Amygdala (tissue), 56 donors: ENCODE measurements at regions not wholly inside any gene's neighbourhood (a gene's known extent, or its start where the extent isn't known, plus 50 kb on each side); places are given as distances from the start of the nearest gene placed in this dataset.
"Not testable (repeated sequence)": the region's sequence is repeated elsewhere in the genome, so short reads cannot be mapped to it uniquely, and the experiment has no call there.

Source experiments
- DNase-seq, 56 donors: peaks; one replicate each; lab custom pipeline; 2025; lab: John Stamatoyannopoulos, UW

- no peak for DNase-seq
Observed at GRCh38 chr2:189306525-189306924, 127.0 kb upstream of the COL5A2 start.

DNA sequence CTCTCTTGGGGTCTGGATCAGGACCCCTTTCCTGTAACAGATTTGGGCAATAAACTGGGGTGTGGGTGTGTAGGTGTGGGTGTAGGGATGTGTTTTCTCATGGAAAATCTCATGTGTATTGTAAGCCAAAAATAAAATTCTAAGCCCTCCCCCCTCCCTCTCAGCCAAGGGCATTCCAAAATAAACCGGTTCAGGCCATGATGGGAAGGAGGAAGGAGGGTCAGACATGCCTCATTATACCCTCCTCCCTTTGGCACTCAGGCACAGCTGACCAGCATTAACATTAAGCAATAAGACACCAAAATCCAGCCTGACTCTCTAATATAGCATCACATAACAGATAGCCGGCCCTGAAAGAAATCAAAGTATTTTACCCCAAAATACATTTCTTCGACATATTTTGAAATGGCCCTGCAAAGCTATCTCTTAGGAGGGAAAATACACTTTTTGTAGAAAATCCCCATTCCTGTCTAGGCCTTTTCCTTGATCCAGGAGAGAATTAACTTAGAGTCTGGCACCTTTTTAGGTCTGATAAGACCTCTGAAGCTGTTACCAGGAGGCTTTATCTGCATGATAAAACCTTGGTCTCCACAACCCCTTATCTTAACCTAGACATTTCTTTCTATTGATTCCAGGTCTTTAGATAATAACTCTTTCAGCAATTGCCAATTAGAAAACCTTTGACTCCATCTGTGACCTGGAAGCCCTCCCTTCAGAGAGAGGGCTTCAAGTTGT is 128.7 kb upstream of the COL5A2 start:
- no peak for DNase-seq

DNA sequence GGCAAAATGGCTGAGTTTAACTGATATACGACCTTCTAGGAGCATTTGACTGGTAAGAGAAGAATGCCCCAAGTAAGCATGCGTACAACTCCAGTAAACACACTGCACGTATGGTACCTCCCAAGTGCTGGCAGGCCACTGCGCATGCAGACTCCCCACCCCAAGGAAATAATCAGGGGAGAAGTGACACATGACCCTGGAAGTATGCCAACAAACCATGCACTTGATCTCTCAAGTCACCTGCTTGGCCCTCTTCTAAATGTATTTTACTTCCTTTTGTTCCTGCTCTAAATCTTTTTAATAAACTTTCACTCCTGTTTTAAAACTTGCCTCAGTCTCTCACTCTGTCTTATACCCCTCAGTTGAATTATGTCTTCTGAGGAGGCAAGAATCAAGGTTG is 129.8 kb upstream of the COL5A2 start:
- no peak for DNase-seq

DNA sequence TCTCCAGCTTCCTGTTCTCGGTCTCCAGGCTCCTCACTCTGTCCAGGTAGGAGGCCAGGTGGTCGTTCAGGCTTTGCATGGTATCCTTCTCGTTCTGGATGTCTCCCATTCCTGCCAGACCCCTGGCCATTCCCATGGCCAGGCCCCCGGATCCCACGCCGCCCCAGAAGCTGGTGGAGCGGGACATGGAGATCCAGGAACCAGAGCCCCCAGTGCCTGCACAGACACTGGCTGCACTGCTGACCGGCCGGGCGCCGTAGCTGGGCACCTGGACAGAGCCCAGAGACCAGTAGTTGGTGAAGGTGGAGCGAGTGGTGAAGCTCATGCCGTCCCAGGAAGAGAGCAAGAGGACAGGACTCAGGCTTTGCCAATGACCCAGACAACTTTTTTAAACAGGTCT is 129.1 kb upstream of the WDR75 start:
- DNase-seq = no peak

- DNase-seq = no peak
Observed at GRCh38 chr2:189312643-189313042, 128.6 kb upstream of the WDR75 start.

GRCh38 chr2:189318761-189319160 is 122.5 kb upstream of the WDR75 start:
- no peak for DNase-seq

DNA sequence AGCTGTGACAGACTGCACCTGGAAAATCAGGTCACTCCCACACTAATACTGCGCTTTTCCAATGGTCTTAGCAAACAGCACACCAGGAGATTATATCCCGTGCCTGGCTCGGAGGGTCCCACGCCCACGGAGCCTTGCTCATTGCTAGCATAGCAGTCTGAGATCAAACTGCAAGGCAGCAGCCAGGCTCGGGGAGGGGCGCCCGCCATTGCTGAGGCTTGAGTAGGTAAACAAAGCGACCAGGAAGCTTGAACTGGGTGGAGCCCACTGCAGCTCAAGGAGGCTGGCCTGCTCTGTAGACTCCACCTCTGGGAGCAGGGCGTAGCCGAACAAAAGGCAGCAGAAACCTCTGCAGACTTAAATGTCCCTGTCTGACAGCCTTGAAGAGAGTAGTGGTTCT is 121.8 kb upstream of the WDR75 start:
- DNase-seq = not testable (repeated sequence)

DNA sequence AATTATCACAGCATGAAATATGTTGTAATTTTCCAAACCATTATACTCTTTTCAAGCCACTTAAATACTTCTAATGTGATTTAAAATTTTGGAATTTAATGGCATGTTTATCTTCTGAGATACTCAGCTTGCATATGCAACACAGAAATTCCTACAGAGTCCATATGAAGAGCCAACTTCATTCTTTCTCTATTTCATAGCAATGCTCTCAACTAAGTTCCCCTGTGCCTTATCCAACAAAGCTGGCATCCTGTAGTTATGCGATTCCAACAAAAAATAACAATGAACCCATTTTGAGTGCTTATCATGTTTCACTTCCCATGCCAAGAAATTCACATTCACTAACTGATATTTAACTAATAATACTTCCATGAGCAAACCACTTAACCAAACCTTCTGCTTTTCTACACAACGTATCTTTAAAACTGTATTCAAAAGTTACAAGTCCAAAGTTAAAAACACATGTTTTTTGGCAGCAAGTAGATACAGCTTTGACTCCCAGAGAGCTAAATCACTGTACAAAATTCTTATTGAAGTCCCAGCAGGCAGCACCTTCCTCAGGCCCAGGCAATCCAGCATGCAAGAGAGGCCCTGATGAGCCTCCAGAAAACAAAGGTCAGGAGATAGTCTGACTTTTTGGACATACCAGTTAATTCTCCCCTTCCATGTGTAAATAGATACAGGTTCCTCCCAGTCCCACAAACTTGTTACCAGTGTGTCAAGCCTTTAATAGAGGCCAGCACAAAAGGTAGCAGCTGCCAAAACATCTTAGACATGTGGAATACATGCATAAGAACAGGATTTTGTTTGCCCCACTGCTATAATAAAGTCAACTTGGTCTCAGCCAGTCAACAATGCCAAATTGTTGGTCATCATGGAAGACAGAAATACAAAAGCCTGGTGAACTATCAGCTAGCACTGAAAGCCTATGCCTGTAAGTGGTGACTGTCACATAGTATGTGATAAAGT is 113.1 kb upstream of the WDR75 start:
- no peak for DNase-seq

DNA sequence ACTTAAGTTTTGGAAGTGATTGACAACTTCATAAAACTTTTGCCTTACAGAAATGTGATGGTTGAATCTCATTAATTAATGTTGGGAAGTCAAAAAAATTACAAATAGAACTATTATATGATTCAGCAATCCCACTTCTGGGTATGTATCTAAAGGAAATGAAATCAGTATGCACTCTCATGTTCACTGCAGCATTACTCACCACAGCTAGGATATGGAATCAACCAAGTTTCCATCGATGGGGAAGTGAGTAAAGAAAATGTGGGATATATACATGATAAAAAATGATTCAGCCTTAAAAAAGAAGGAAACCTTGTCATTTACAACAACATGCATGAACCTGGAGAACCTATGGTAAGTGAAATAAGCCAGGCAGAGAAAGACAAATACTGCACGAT is 112.4 kb upstream of the WDR75 start:
- no peak for DNase-seq

DNA sequence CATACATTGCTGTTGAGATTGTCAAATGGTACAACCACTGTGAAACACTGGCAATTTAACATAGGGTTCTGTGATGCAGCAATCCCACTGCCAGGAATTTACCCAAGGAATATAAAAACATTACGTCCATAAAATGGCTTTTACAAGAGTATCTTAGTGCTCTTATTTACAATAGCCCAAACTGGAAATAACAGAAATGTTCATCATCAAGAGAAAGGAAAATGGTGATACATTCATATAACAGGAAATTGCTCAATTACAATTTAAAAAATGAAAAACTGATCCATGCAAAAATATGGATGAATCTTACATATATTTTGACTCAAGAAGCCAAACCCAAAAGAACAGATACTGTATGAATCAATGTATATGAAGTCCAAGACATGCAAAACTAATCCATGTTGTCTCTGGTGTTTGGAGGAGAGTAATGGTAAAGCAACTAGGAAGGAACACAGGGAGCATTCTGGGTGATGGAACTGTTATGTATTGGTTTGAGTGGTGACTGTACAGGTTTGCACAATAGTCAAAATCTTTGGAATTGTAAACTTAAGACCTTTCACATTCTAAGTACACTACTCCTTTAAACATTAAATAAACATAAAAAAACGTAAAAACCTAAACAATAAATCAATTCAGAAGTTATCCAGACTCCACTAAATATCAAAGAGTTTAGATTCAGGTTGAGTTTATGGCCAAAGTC is 104.8 kb upstream of the WDR75 start:
- DNase-seq = no peak

DNA sequence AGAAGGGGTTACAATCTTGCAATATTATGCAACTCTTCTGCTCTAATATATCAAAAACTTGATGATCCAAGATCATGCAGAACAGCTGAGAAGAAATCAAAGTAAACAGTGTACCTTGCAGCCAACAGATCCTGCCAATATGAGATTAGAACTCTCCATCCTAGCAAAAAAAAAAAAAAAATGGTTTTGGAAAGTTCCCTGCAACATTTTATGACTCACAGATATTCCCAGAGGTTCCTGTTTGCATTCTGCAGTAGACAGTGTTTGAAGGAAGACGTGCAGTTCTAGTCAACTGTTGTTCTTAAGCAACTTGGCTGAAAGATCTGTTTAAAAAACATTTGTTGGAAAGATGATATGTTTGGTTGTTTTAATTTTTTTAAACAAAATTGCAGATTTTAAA is 103.6 kb upstream of the WDR75 start:
- no peak for DNase-seq

- DNase-seq = no peak
Observed at GRCh38 chr2:189338115-189338514, 103.2 kb upstream of the WDR75 start.

- DNase-seq = no peak
Observed at GRCh38 chr2:189341077-189341476, 100.2 kb upstream of the WDR75 start.

- DNase-seq = no peak
Observed at GRCh38 chr2:189344043-189344442, 97.2 kb upstream of the WDR75 start.

- peak in 2 of 56 donors; percentile 2 to 6 for DNase-seq
Observed at GRCh38 chr2:189347540-189347939, 93.7 kb upstream of the WDR75 start.

DNA sequence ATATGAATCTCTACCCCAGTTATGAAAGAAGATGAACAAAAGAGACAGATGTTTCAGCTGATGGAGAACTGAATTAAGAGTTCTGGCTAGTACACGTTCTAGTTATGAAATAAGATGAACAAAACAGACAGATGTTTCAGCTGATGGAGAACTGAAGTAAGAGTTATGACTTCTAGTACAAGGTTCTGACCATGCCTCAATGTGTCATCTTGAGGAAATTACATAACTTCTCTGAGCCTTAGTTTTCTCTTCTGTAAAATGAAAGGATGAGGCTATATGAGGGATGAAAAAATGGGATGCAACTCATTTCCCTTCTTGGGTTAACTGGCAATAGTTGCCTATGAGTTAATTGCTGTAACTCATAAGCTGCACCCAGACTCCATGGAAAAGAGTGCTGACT is 92.9 kb upstream of the WDR75 start:
- DNase-seq = no peak

GRCh38 chr2:189350540-189351209 is 90.6 kb upstream of the WDR75 start:
- no peak for DNase-seq

- DNase-seq = not testable (repeated sequence)
Observed at GRCh38 chr2:189351933-189352332, 89.3 kb upstream of the WDR75 start.

DNA sequence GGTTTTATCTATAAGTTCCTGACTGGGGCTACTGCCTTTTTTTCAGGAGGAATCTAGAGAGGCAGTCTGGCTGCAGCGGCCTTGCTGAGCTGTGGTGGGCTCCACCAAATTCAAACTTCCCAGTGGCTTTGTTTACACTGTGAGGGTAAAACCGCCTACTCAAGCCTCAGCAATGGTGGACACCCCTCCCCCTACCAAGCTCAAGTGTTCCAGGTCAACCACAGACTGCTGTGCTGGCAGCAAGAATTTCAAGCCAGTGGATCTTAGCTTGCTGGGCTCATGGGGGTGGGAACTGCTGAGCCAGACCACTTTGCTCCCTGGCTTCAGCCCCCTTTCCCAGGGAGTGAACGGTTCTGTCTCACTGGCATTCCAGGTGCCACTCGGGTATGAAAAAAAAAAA is 83.9 kb upstream of the WDR75 start:
- not testable (repeated sequence) for DNase-seq

DNA sequence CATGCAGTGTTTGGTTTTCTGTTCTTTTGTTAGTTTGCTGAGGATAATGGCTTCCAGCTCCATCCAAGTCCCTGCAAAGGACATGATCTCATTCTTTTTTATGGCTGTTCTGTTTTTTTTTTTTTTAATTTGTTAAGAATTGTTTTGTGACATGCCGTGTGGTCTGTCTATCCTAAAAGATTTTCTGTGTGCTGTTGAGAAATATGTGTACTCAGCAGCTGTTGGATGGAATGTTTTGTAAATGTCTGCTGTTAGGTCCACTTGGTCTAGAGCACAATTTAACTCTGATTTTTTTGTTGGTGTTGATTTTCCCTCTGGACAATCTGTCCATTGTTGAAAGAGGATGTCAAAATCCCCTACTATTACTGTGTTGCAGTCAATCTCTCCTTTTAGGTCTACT is 80.4 kb upstream of the WDR75 start:
- no peak for DNase-seq

- no peak for DNase-seq
Observed at GRCh38 chr2:189362283-189362682, 79.0 kb upstream of the WDR75 start.
